WTC11 (cell line): ENCODE measurements at regions not wholly inside any gene's neighbourhood (a gene's known extent, or its start where the extent isn't known, plus 50 kb on each side); places are given as distances from the start of the nearest gene placed in this dataset.

Experiments
- ATAC-seq: fragments of 200-7000 bp; cut with Tn5 transposase; 2 replicates; pipeline ENCODE4 v1.10.0; 2021; ENCODE audit warnings: mild to moderate bottlenecking, moderate library complexity
- CTCF ChIA-PET: fragments of 300-600 bp; sonication (Branson Sonifier 250); formaldehyde crosslinking; loops from one replicate; lab custom pipeline; 2021; ENCODE audit warnings: antibody characterized with exemption; lab: Charles Lee
- POLR2A ChIA-PET: fragments of 350-600 bp; sonication (Branson Sonifier 250); formaldehyde crosslinking; loops from one replicate; lab custom pipeline; 2021; ENCODE audit warnings: antibody characterized with exemption; lab: Charles Lee
- DNase-seq: peaks from one replicate; pipeline ENCODE4 v3.0.0; 2021; ENCODE audit warnings: low spot score
- H3K27ac Mint-ChIP-seq: 2 replicates; pipeline ENCODE4 v1.8.0; 2021; ENCODE audit warnings: mixed read lengths
- H3K27me3 Mint-ChIP-seq: 2 replicates; pipeline ENCODE4 v1.8.0; 2021; ENCODE audit warnings: low read depth, mild to moderate bottlenecking, moderate library complexity, mixed read lengths
- H3K36me3 Mint-ChIP-seq: 2 replicates; pipeline ENCODE4 v1.8.0; 2021; ENCODE audit warnings: mixed read lengths
- H3K4me1 Mint-ChIP-seq: 2 replicates; pipeline ENCODE4 v1.8.0; 2022; ENCODE audit warnings: mixed read lengths
- H3K4me3 Mint-ChIP-seq: 2 replicates; pipeline ENCODE4 v1.8.0; 2021; ENCODE audit warnings: mild to moderate bottlenecking, moderate library complexity, mixed read lengths
- H3K9me3 Mint-ChIP-seq: 2 replicates; pipeline ENCODE4 v1.8.0; 2021; ENCODE audit warnings: mixed read lengths
- CREB1 ChIP-seq: sonication (generic); formaldehyde crosslinking; IDR thresholded peaks from 2 replicates; pipeline ENCODE4 v1.8.0; 2023; ENCODE audit warnings: mild to moderate bottlenecking, missing genetic modification reagents
- FOXP1 ChIP-seq: sonication (generic); formaldehyde crosslinking; IDR thresholded peaks from 2 replicates; pipeline ENCODE4 v1.8.0; 2022; ENCODE audit warnings: missing genetic modification reagents, mild to moderate bottlenecking, moderate library complexity, borderline replicate concordance
- MXD4 ChIP-seq: fragments of 250-450 bp; sonication (Bioruptor Pico); IDR thresholded peaks from 2 replicates; pipeline ENCODE4 v1.8.0; 2021; ENCODE audit warnings: mild to moderate bottlenecking, moderate library complexity, borderline replicate concordance
- NR3C1 ChIP-seq: sonication (generic); formaldehyde crosslinking; conservative IDR thresholded peaks from 2 replicates; pipeline ENCODE4 v1.8.1; 2023; ENCODE audit warnings: low read depth, mild to moderate bottlenecking, missing genetic modification reagents
- PRRX2 ChIP-seq: fragments of 250-450 bp; sonication (Bioruptor Pico); IDR thresholded peaks from 2 replicates; pipeline ENCODE4 v1.8.0; 2021; ENCODE audit warnings: mild to moderate bottlenecking
- RORB ChIP-seq: fragments of 250-450 bp; sonication (Bioruptor Pico); IDR thresholded peaks from 2 replicates; pipeline ENCODE4 v1.9.0; 2021; ENCODE audit warnings: mild to moderate bottlenecking
- ZNF263 ChIP-seq: sonication (generic); formaldehyde crosslinking; IDR thresholded peaks from 2 replicates; pipeline ENCODE4 v1.8.1; 2022; ENCODE audit warnings: low read depth, mild to moderate bottlenecking, moderate library complexity, missing genetic modification reagents
- ZNF317 ChIP-seq: sonication (generic); formaldehyde crosslinking; IDR thresholded peaks from 2 replicates; pipeline ENCODE4 v1.8.1; 2023; ENCODE audit warnings: low read depth, mild to moderate bottlenecking, moderate library complexity, missing genetic modification reagents, borderline replicate concordance
- ZNF512 ChIP-seq: sonication (generic); formaldehyde crosslinking; IDR thresholded peaks from 2 replicates; pipeline ENCODE4 v1.8.1; 2022; ENCODE audit warnings: missing genetic modification reagents, borderline replicate concordance
- ZNF532 ChIP-seq: fragments of 250-450 bp; sonication (Bioruptor Pico); IDR thresholded peaks from 2 replicates; pipeline ENCODE4 v1.9.0; 2021; ENCODE audit warnings: mild to moderate bottlenecking, borderline replicate concordance
- ZSCAN18 ChIP-seq: fragments of 250-450 bp; sonication (Bioruptor Pico); IDR thresholded peaks from 2 replicates; pipeline ENCODE4 v2.1.2; 2022; ENCODE audit warnings: mild to moderate bottlenecking, moderate library complexity
- TF ChIP-seq, protein P1 (sequence below): sonication (generic); formaldehyde crosslinking; IDR thresholded peaks from 2 replicates; pipeline ENCODE4 v1.8.0; 2022; ENCODE audit warnings: mild to moderate bottlenecking, missing genetic modification reagents
- TF ChIP-seq, protein P2 (sequence below): sonication (generic); formaldehyde crosslinking; IDR thresholded peaks from 2 replicates; pipeline ENCODE4 v1.8.1; 2022; ENCODE audit warnings: low read depth, mild to moderate bottlenecking, moderate library complexity, missing genetic modification reagents, borderline replicate concordance
- TF ChIP-seq, protein P3 (sequence below): fragments of 250-450 bp; sonication (Bioruptor Pico); IDR thresholded peaks from 2 replicates; pipeline ENCODE4 v1.9.0; 2021; ENCODE audit warnings: mild to moderate bottlenecking
- TF ChIP-seq, protein P4 (sequence below): sonication (generic); formaldehyde crosslinking; IDR thresholded peaks from 2 replicates; pipeline ENCODE4 v1.8.1; 2022; ENCODE audit warnings: mild to moderate bottlenecking, moderate library complexity, missing genetic modification reagents
- TF ChIP-seq, protein P5 (sequence below): sonication (generic); formaldehyde crosslinking; IDR thresholded peaks from 2 replicates; pipeline ENCODE4 v1.8.0; 2022; ENCODE audit warnings: mild to moderate bottlenecking, missing genetic modification reagents

DNA sequence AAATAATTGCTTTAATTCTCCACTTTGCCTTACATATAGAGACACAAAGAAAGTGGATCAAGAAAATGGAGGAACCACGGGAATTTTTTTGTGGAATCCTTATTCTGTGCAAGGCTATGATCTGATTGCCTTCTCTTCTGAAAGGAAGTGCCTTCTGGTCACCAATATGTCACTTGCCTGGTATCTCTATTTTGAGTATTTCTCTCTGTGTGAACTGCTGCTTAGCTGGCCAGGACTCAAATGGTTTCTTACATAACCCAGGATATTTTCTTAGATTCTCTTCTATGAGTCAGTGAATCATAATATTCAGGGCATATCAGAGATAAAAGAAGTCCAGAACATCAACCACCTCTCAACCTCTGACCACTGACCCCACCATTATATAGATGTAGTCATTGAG, 156.1 kb downstream of the DIO2 start:
- no peak for DNase-seq
- Mint-ChIP-seq H3K9me3 (peaks cover 35% of the 10 kb centered on the region), H3K27me3 (no peaks in the 10 kb centered on the region)
- CTCF ChIA-PET = interaction anchor here (0.8 to 2.3 kb wide), 2 partner anchors 16 to 147 kb away, joined by 3 to 17 read pairs; no protein-coding TSS in a partner anchor
- TF ChIP-seq FOXP1 = no peak
- no peak for TF ChIP-seq NR3C1 (CRISPR knock-in tag)
- TF ChIP-seq, protein P1, sequence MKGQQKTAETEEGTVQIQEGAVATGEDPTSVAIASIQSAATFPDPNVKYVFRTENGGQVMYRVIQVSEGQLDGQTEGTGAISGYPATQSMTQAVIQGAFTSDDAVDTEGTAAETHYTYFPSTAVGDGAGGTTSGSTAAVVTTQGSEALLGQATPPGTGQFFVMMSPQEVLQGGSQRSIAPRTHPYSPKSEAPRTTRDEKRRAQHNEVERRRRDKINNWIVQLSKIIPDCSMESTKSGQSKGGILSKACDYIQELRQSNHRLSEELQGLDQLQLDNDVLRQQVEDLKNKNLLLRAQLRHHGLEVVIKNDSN = no peak
- no peak for TF ChIP-seq CREB1 (CRISPR knock-in tag)
- no peak for TF ChIP-seq ZNF512 (CRISPR knock-in tag)
- TF ChIP-seq, protein P2, sequence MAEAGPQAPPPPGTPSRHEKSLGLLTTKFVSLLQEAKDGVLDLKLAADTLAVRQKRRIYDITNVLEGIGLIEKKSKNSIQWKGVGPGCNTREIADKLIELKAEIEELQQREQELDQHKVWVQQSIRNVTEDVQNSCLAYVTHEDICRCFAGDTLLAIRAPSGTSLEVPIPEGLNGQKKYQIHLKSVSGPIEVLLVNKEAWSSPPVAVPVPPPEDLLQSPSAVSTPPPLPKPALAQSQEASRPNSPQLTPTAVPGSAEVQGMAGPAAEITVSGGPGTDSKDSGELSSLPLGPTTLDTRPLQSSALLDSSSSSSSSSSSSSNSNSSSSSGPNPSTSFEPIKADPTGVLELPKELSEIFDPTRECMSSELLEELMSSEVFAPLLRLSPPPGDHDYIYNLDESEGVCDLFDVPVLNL (CRISPR knock-in tag) = no peak
- no peak for TF ChIP-seq ZNF532
- TF ChIP-seq ZNF263 (CRISPR knock-in tag) = no peak
- no peak for TF ChIP-seq PRRX2 (CRISPR knock-in tag)
- no peak for TF ChIP-seq RORB
- TF ChIP-seq, protein P3, sequence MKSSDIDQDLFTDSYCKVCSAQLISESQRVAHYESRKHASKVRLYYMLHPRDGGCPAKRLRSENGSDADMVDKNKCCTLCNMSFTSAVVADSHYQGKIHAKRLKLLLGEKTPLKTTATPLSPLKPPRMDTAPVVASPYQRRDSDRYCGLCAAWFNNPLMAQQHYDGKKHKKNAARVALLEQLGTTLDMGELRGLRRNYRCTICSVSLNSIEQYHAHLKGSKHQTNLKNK (CRISPR knock-in tag) = no peak
- TF ChIP-seq, protein P4, sequence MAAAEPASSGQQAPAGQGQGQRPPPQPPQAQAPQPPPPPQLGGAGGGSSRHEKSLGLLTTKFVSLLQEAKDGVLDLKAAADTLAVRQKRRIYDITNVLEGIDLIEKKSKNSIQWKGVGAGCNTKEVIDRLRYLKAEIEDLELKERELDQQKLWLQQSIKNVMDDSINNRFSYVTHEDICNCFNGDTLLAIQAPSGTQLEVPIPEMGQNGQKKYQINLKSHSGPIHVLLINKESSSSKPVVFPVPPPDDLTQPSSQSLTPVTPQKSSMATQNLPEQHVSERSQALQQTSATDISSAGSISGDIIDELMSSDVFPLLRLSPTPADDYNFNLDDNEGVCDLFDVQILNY (CRISPR knock-in tag) = no peak
- TF ChIP-seq, all 79 proteins: peak for 0
- H3K27ac Mint-ChIP-seq = no peak overlapping the region
- no peak for ATAC-seq
- H3K4me1 Mint-ChIP-seq = no peaks in the 10 kb centered on the region
- no peak overlapping the region for H3K4me3 Mint-ChIP-seq
- POLR2A ChIA-PET = no interaction called here
- peaks cover 4% of the 10 kb centered on the region; the same call in 1 of the 2 replicates for H3K36me3 Mint-ChIP-seq

- peaks cover under 1% of the 10 kb centered on the region for H3K4me1 Mint-ChIP-seq
- no peak overlapping the region for H3K27ac Mint-ChIP-seq
- H3K9me3 Mint-ChIP-seq = peaks cover 25% of the 10 kb centered on the region
- no peak overlapping the region for H3K4me3 Mint-ChIP-seq
- no peaks in the 10 kb centered on the region for H3K27me3 Mint-ChIP-seq
- TF ChIP-seq MXD4 (CRISPR knock-in tag) = no peak
- no peak for TF ChIP-seq ZNF317 (CRISPR knock-in tag)
- no peak for TF ChIP-seq ZSCAN18 (CRISPR knock-in tag)
- TF ChIP-seq, protein P1 = no peak
- TF ChIP-seq, protein P5, sequence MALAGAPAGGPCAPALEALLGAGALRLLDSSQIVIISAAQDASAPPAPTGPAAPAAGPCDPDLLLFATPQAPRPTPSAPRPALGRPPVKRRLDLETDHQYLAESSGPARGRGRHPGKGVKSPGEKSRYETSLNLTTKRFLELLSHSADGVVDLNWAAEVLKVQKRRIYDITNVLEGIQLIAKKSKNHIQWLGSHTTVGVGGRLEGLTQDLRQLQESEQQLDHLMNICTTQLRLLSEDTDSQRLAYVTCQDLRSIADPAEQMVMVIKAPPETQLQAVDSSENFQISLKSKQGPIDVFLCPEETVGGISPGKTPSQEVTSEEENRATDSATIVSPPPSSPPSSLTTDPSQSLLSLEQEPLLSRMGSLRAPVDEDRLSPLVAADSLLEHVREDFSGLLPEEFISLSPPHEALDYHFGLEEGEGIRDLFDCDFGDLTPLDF = no peak
- TF ChIP-seq, all 79 proteins: peak for 0
- ATAC-seq (no peak), DNase-seq (no peak)
- CTCF ChIA-PET = no interaction called here
- peaks cover 4% of the 10 kb centered on the region; the same call in 1 of the 2 replicates for H3K36me3 Mint-ChIP-seq
- POLR2A ChIA-PET = interaction anchor here (0.6 kb wide), 1 partner anchor 887 kb away, joined by 4 read pairs; the partner anchor contains the start of gene CEP128
These were observed 157.3 kb downstream of the DIO2 start for GRCh38 chr14:80054020-80054419.
